Astrocyte (in vitro differentiated cells and primary cell): ENCODE measurements at regions not wholly inside any gene's neighbourhood (a gene's known extent, or its start where the extent isn't known, plus 50 kb on each side); places are given as distances from the start of the nearest gene placed in this dataset.

ENCODE experiments used
- EZH2 ChIP-seq: IDR thresholded peaks from 2 replicates; pipeline ENCODE4 v1.6.1; 2012; ENCODE audit warnings: mild to moderate bottlenecking, low read length, inconsistent platforms; ENCODE audit not compliant: insufficient read depth
- TF ChIP-seq, protein P1 (sequence below): IDR thresholded peaks from 2 replicates; pipeline ENCODE4 v1.5.1; 2011; ENCODE audit warnings: low read depth, mild to moderate bottlenecking, inconsistent platforms, low read length, moderate library complexity; ENCODE audit not compliant: insufficient read depth

- TF ChIP-seq, protein P1, sequence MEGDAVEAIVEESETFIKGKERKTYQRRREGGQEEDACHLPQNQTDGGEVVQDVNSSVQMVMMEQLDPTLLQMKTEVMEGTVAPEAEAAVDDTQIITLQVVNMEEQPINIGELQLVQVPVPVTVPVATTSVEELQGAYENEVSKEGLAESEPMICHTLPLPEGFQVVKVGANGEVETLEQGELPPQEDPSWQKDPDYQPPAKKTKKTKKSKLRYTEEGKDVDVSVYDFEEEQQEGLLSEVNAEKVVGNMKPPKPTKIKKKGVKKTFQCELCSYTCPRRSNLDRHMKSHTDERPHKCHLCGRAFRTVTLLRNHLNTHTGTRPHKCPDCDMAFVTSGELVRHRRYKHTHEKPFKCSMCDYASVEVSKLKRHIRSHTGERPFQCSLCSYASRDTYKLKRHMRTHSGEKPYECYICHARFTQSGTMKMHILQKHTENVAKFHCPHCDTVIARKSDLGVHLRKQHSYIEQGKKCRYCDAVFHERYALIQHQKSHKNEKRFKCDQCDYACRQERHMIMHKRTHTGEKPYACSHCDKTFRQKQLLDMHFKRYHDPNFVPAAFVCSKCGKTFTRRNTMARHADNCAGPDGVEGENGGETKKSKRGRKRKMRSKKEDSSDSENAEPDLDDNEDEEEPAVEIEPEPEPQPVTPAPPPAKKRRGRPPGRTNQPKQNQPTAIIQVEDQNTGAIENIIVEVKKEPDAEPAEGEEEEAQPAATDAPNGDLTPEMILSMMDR: no peak
- no peak for TF ChIP-seq EZH2
Measured at GRCh38 chr3:25035526-25035925, 392.5 kb upstream of the RARB start.
